Stomach (tissue), 4 donors: ENCODE measurements at regions not wholly inside any gene's neighbourhood (a gene's known extent, or its start where the extent isn't known, plus 50 kb on each side); places are given as distances from the start of the nearest gene placed in this dataset.

Source experiments
- CTCF ChIP-seq, 7 experiments: fragments of 450-650 bp in 4 of 7; fragments of 200-600 bp in 3 of 7; sonication (generic) in 3 of 7; IDR thresholded peaks; one replicate each; pipeline ENCODE4 v1.5.1; 2016 to 2019; ENCODE audit warnings: antibody characterized with exemption in 7 of 7, control low read depth in 2 of 7, mild to moderate bottlenecking in 1 of 7
- EP300 ChIP-seq: sonication (generic); formaldehyde crosslinking; IDR thresholded peaks from one replicate; pipeline ENCODE4 v1.6.1; 2017; ENCODE audit warnings: antibody characterized with exemption
- POLR2A ChIP-seq, 4 donors: fragments of 450-650 bp; IDR thresholded peaks; one replicate each; pipeline ENCODE4 v1.6.1; 2016; ENCODE audit warnings: antibody characterized with exemption in 4 of 4, control low read depth in 2 of 4, mild to moderate bottlenecking in 1 of 4, moderate library complexity in 1 of 4

- no peak for TF ChIP-seq CTCF (IDR thresholded peaks at IDR 0.05)
- TF ChIP-seq EP300, result no peak
- TF ChIP-seq POLR2A (IDR thresholded peaks at IDR 0.05), result no peak
Observed at GRCh38 chr11:96964661-96965060, 574.8 kb downstream of the JRKL start.
